WTC11 (cell line): ENCODE measurements at regions not wholly inside any gene's neighbourhood (a gene's known extent, or its start where the extent isn't known, plus 50 kb on each side); places are given as distances from the start of the nearest gene placed in this dataset.

Experiments used
- ATAC-seq: fragments of 200-7000 bp; cut with Tn5 transposase; 2 replicates; pipeline ENCODE4 v1.10.0; 2021; ENCODE audit warnings: mild to moderate bottlenecking, moderate library complexity
- CTCF ChIA-PET: fragments of 300-600 bp; sonication (Branson Sonifier 250); formaldehyde crosslinking; loops from one replicate; lab custom pipeline; 2021; ENCODE audit warnings: antibody characterized with exemption; lab: Charles Lee
- POLR2A ChIA-PET: fragments of 350-600 bp; sonication (Branson Sonifier 250); formaldehyde crosslinking; loops from one replicate; lab custom pipeline; 2021; ENCODE audit warnings: antibody characterized with exemption; lab: Charles Lee
- DNase-seq: peaks from one replicate; pipeline ENCODE4 v3.0.0; 2021; ENCODE audit warnings: low spot score
- H3K27ac Mint-ChIP-seq: 2 replicates; pipeline ENCODE4 v1.8.0; 2021; ENCODE audit warnings: mixed read lengths
- H3K27me3 Mint-ChIP-seq: 2 replicates; pipeline ENCODE4 v1.8.0; 2021; ENCODE audit warnings: low read depth, mild to moderate bottlenecking, moderate library complexity, mixed read lengths
- H3K36me3 Mint-ChIP-seq: 2 replicates; pipeline ENCODE4 v1.8.0; 2021; ENCODE audit warnings: mixed read lengths
- H3K4me1 Mint-ChIP-seq: 2 replicates; pipeline ENCODE4 v1.8.0; 2022; ENCODE audit warnings: mixed read lengths
- H3K4me3 Mint-ChIP-seq: 2 replicates; pipeline ENCODE4 v1.8.0; 2021; ENCODE audit warnings: mild to moderate bottlenecking, moderate library complexity, mixed read lengths
- H3K9me3 Mint-ChIP-seq: 2 replicates; pipeline ENCODE4 v1.8.0; 2021; ENCODE audit warnings: mixed read lengths
- AR ChIP-seq: fragments of 250-450 bp; sonication (Bioruptor Pico); IDR thresholded peaks from 2 replicates; pipeline ENCODE4 v1.9.0; 2021; ENCODE audit warnings: mild to moderate bottlenecking
- ARID4B ChIP-seq: sonication (generic); formaldehyde crosslinking; IDR thresholded peaks from 2 replicates; pipeline ENCODE4 v1.8.0; 2023; ENCODE audit warnings: missing genetic modification reagents, mild to moderate bottlenecking, borderline replicate concordance
- CTCF ChIP-seq: fragments of 200-600 bp; IDR thresholded peaks from 2 replicates; pipeline ENCODE4 v1.8.0; 2022; ENCODE audit warnings: antibody characterized with exemption
- E2F1 ChIP-seq: sonication (generic); formaldehyde crosslinking; IDR thresholded peaks from 2 replicates; pipeline ENCODE4 v1.8.0; 2022; ENCODE audit warnings: mild to moderate bottlenecking, missing genetic modification reagents
- ERG ChIP-seq: fragments of 250-450 bp; sonication (Bioruptor Pico); IDR thresholded peaks from 2 replicates; pipeline ENCODE4 v1.8.0; 2021; ENCODE audit warnings: mild to moderate bottlenecking
- FOXP4 ChIP-seq: sonication (generic); formaldehyde crosslinking; IDR thresholded peaks from 2 replicates; pipeline ENCODE4 v1.8.0; 2022; ENCODE audit warnings: mild to moderate bottlenecking, missing genetic modification reagents
- MXD4 ChIP-seq: fragments of 250-450 bp; sonication (Bioruptor Pico); IDR thresholded peaks from 2 replicates; pipeline ENCODE4 v1.8.0; 2021; ENCODE audit warnings: mild to moderate bottlenecking, moderate library complexity, borderline replicate concordance
- MYBL2 ChIP-seq: sonication (generic); formaldehyde crosslinking; IDR thresholded peaks from 2 replicates; pipeline ENCODE4 v1.8.1; 2023; ENCODE audit warnings: mild to moderate bottlenecking, moderate library complexity, missing genetic modification reagents
- NR1H2 ChIP-seq: sonication (generic); formaldehyde crosslinking; IDR thresholded peaks from 2 replicates; pipeline ENCODE4 v1.9.0; 2021; ENCODE audit warnings: mild to moderate bottlenecking, moderate library complexity, missing genetic modification reagents
- STAT6 ChIP-seq: sonication (generic); formaldehyde crosslinking; conservative IDR thresholded peaks from 2 replicates; pipeline ENCODE4 v1.8.1; 2023; ENCODE audit warnings: mild to moderate bottlenecking, low read depth, missing genetic modification reagents, moderate library complexity
- TCF7 ChIP-seq: sonication (generic); formaldehyde crosslinking; IDR thresholded peaks from 2 replicates; pipeline ENCODE4 v1.8.0; 2022; ENCODE audit warnings: mild to moderate bottlenecking, low read depth, missing genetic modification reagents, moderate library complexity
- ZNF138 ChIP-seq: sonication (generic); formaldehyde crosslinking; conservative IDR thresholded peaks from 2 replicates; pipeline ENCODE4 v1.8.1; 2022; ENCODE audit warnings: mild to moderate bottlenecking, moderate library complexity, missing genetic modification reagents
- ZNF512 ChIP-seq: sonication (generic); formaldehyde crosslinking; IDR thresholded peaks from 2 replicates; pipeline ENCODE4 v1.8.1; 2022; ENCODE audit warnings: missing genetic modification reagents, borderline replicate concordance

GRCh38 chr12:4037747-4038312 lies 164.6 kb upstream of the PARP11 start:
- Mint-ChIP-seq H3K27ac (no peak overlapping the region), H3K4me1 (peaks cover 26% of the 10 kb centered on the region), H3K4me3 (no peak overlapping the region), H3K27me3 (peaks cover 23% of the 10 kb centered on the region), H3K9me3 (peaks cover 5% of the 10 kb centered on the region), H3K36me3 (peaks cover 9% of the 10 kb centered on the region)
- DNase-seq (peak; percentile 30), ATAC-seq (peak; percentile 58)
- ChIA-PET CTCF (interaction anchor here (0.7 to 5.8 kb wide), 25 partner anchors 10 to 244 kb away, joined by 3 to 47 read pairs (median 5); no protein-coding TSS in a partner anchor), POLR2A (interaction anchor here (0.5 kb wide), 1 partner anchor 236 kb away, joined by 4 read pairs; the partner anchor contains the start of gene CCND2)
- TF ChIP-seq CTCF (peak; percentile 47), MYBL2 (CRISPR knock-in tag) (no peak)

- DNase-seq (no peak), ATAC-seq (no peak)
- Mint-ChIP-seq H3K27me3 (peaks cover 27% of the 10 kb centered on the region), H3K9me3 (peaks cover 4% of the 10 kb centered on the region), H3K4me1 (peaks cover 34% of the 10 kb centered on the region), H3K4me3 (no peak overlapping the region), H3K36me3 (peaks cover 9% of the 10 kb centered on the region), H3K27ac (no peak overlapping the region)
- ChIA-PET POLR2A (interaction anchor here (1.0 kb wide), 1 partner anchor 11 kb away, joined by 3 read pairs; no protein-coding TSS in a partner anchor), CTCF (interaction anchor here (1.0 to 5.8 kb wide), 9 partner anchors 12 to 241 kb away, joined by 3 to 47 read pairs (median 11); partner anchors contain the start of gene PARP11)
- no peak for TF ChIP-seq MXD4 (CRISPR knock-in tag)
- no peak for TF ChIP-seq ARID4B (CRISPR knock-in tag)
- TF ChIP-seq ERG (CRISPR knock-in tag), result no peak
- no peak for TF ChIP-seq STAT6 (CRISPR knock-in tag)
- TF ChIP-seq ZNF138, result no peak
- TF ChIP-seq AR (CRISPR knock-in tag), result no peak
- no peak for TF ChIP-seq TCF7
- TF ChIP-seq ZNF512 (CRISPR knock-in tag), result no peak
- no peak for TF ChIP-seq NR1H2
- TF ChIP-seq MYBL2 (CRISPR knock-in tag), result no peak
- TF ChIP-seq FOXP4 (CRISPR knock-in tag), result no peak
- TF ChIP-seq E2F1 (CRISPR knock-in tag), result no peak
Measured at GRCh38 chr12:4036671-4037271, 163.6 kb upstream of the PARP11 start.
